HG03442 (cell line): ENCODE measurements at regions not wholly inside any gene's neighbourhood (a gene's known extent, or its start where the extent isn't known, plus 50 kb on each side); places are given as distances from the start of the nearest gene placed in this dataset.

Source experiments
- ATAC-seq: cut with Tn5 transposase; IDR thresholded peaks from one replicate; pipeline ENCODE4 v1.9.1; 2021; ENCODE audit warnings: mild to moderate bottlenecking, moderate library complexity; ENCODE audit not compliant: unreplicated experiment

DNA sequence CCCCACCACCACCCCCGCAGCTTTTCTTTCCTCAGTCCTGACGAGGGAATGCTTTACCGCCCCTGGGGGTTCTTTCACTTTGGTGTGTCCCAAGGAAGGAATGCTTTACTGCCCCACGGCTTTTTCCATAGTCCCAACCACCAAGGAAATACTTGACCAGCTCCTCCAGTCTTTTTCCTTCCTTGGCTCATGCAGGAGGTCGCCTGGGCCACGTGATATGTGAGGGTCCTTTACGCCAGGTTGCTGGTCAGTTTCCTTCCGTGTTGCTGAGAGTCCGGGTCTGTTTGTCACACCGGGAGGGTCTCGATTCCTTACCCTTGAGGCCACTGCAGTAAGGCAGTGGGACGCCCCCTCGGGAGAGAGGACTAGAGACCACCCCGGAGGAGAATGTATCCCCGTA, 58.9 kb upstream of the CDH4 start:
- no peak for ATAC-seq
